ENCODE measurements at regions not wholly inside any gene's neighbourhood (a gene's known extent, or its start where the extent isn't known, plus 50 kb on each side); places are given as distances from the start of the nearest gene placed in this dataset.

DNA sequence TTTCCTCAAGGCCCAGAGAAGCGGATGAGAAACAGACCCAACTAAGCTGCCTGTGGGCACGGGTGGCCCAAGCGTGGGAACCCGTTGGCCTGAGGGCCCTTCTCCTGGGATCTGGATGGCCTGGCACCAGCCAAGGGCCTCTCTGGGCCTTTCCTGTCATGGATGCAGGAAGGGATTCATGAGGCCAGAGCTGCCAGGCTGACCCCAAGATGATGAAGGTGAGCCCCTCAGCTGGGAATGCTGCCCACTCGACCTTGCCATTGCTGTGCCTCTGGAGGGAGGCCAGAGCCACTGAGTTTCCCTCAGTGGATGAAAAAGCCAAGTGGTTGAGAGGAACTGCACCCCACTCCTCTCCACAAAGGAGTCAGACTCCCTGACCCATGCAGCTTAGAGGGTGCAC lies 171.2 kb downstream of the VEGFA start (continued):
- TF ChIP-seq ZNF670 (CRISPR knock-in tag; IDR thresholded peaks at IDR 0.05; ENCODE audit: borderline replicate concordance), result no peak

DNA sequence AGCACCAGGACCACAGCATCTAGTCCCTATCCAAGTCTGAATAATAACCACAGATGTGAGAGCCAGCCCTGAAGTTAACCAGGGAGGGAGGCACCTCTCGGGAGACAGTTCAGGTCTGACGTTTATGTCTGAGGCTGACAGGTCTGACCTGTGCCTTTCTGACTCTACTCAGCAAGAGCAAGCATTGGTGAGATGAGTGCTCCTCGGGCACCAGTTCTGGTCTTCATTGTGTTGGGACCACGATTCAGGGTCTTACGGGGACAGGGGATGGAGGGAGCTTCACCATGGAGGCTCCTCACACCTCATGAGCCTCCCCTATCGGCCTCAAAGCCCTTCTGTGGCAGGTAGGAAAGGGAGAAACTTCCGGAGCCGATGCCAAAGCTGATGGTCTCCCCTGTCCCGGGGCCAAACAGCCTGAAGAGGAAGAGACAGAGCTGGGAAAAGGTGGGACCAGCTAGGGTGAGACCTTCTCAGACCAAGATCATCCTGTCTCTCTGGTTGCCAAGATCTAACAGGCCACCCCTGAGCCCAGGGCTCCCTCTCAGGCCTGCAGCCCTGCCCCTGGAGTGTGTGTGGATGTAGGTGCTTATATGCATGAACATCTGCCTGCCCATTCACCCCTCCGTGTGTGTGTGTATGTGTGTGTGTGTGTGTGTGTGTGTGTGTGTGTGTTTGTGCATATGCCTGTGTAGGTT lies 170.5 kb downstream of the VEGFA start:
- no TSS peak for BruUV-seq (replicated peaks)
- Histone ChIP-seq H3K9ac (ENCODE audit: insufficient read depth, low read depth, low read length) (no peak overlapping the region), H3K4me2 (ENCODE audit: low read depth, low read length) (no peak overlapping the region), H3K9me3 (ENCODE audit: low read length) (no peaks in the 10 kb centered on the region; the same call in 1 of the 2 replicates), H4K20me1 (ENCODE audit: insufficient read depth, low read length) (no peaks in the 10 kb centered on the region), H2AFZ (ENCODE audit: low read length) (no peak overlapping the region), H3K4me1 (ENCODE audit: insufficient read depth, low read length) (peaks cover 27% of the 10 kb centered on the region), H3K79me2 (ENCODE audit: insufficient read depth, low read length) (no peaks in the 10 kb centered on the region), H3K4me3 (replicated peaks in 1 of 3; ENCODE audit: insufficient read depth in 1 of 3, low read depth in 2 of 3, low read length in 3 of 3) (no peak overlapping the region), H3K36me3 (replicated peaks in 1 of 2; ENCODE audit: control insufficient read depth in 1 of 2, insufficient read depth in 2 of 2, low read length in 2 of 2) (no peaks in the 10 kb centered on the region), H3K27me3 (ENCODE audit: control insufficient read depth in 1 of 2, insufficient read depth in 2 of 2, low read length in 2 of 2) (peaks cover 18 to 60% of the 10 kb centered on the region in 2 experiments), H3K27ac (ENCODE audit: extremely low read length, insufficient read depth, low read length) (no peak overlapping the region)
- TF ChIP-seq, protein P1, sequence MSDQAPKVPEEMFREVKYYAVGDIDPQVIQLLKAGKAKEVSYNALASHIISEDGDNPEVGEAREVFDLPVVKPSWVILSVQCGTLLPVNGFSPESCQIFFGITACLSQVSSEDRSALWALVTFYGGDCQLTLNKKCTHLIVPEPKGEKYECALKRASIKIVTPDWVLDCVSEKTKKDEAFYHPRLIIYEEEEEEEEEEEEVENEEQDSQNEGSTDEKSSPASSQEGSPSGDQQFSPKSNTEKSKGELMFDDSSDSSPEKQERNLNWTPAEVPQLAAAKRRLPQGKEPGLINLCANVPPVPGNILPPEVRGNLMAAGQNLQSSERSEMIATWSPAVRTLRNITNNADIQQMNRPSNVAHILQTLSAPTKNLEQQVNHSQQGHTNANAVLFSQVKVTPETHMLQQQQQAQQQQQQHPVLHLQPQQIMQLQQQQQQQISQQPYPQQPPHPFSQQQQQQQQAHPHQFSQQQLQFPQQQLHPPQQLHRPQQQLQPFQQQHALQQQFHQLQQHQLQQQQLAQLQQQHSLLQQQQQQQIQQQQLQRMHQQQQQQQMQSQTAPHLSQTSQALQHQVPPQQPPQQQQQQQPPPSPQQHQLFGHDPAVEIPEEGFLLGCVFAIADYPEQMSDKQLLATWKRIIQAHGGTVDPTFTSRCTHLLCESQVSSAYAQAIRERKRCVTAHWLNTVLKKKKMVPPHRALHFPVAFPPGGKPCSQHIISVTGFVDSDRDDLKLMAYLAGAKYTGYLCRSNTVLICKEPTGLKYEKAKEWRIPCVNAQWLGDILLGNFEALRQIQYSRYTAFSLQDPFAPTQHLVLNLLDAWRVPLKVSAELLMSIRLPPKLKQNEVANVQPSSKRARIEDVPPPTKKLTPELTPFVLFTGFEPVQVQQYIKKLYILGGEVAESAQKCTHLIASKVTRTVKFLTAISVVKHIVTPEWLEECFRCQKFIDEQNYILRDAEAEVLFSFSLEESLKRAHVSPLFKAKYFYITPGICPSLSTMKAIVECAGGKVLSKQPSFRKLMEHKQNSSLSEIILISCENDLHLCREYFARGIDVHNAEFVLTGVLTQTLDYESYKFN (CRISPR knock-in tag; conservative IDR thresholded peaks at IDR 0.05), result no peak
- TF ChIP-seq HOXD1 (CRISPR knock-in tag; IDR thresholded peaks at IDR 0.05), result no peak
- TF ChIP-seq RXRA (CRISPR knock-in tag; IDR thresholded peaks at IDR 0.05), result peak; percentile 28; the same call in 1 of the 2 replicates
- no peak for TF ChIP-seq KLF12 (CRISPR knock-in tag; IDR thresholded peaks at IDR 0.05; ENCODE audit: borderline replicate concordance)
- TF ChIP-seq MED1 (CRISPR knock-in tag; IDR thresholded peaks at IDR 0.05), result no peak
- TF ChIP-seq, protein P2, sequence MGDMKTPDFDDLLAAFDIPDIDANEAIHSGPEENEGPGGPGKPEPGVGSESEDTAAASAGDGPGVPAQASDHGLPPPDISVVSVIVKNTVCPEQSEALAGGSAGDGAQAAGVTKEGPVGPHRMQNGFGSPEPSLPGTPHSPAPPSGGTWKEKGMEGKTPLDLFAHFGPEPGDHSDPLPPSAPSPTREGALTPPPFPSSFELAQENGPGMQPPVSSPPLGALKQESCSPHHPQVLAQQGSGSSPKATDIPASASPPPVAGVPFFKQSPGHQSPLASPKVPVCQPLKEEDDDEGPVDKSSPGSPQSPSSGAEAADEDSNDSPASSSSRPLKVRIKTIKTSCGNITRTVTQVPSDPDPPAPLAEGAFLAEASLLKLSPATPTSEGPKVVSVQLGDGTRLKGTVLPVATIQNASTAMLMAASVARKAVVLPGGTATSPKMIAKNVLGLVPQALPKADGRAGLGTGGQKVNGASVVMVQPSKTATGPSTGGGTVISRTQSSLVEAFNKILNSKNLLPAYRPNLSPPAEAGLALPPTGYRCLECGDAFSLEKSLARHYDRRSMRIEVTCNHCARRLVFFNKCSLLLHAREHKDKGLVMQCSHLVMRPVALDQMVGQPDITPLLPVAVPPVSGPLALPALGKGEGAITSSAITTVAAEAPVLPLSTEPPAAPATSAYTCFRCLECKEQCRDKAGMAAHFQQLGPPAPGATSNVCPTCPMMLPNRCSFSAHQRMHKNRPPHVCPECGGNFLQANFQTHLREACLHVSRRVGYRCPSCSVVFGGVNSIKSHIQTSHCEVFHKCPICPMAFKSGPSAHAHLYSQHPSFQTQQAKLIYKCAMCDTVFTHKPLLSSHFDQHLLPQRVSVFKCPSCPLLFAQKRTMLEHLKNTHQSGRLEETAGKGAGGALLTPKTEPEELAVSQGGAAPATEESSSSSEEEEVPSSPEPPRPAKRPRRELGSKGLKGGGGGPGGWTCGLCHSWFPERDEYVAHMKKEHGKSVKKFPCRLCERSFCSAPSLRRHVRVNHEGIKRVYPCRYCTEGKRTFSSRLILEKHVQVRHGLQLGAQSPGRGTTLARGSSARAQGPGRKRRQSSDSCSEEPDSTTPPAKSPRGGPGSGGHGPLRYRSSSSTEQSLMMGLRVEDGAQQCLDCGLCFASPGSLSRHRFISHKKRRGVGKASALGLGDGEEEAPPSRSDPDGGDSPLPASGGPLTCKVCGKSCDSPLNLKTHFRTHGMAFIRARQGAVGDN (CRISPR knock-in tag; IDR thresholded peaks at IDR 0.05), result peak; percentile 20; the same call in 1 of the 2 replicates
- no peak for TF ChIP-seq SMAD3 (CRISPR knock-in tag; IDR thresholded peaks at IDR 0.05)
- no peak for TF ChIP-seq ZFP82 (CRISPR knock-in tag; IDR thresholded peaks at IDR 0.05; ENCODE audit: borderline replicate concordance)
- WGBS (ENCODE audit: low lambda C conversion rate), result 44% methylated on average over 9 of the region's 10 CpGs
- in situ Hi-C loops (cut with HindIII; ENCODE audit: extremely low pct_ligation_motif_present, low pct_unique_long_range_greater_than_20kb) (no loop called here), intact Hi-C loops (cut with micrococcal nuclease; ENCODE audit: unreplicated experiment) (no loop called here)
- CTCF ChIA-PET (ENCODE audit: low intra/inter-chr PET ratio, low total read pairs), result no interaction called here
- FAIRE-seq, result no peak
- ATAC-seq, result no peak
- DNase-seq (ENCODE audit: low spot score), result no peak
- POLR2A ChIA-PET, result interaction anchor here (2.1 kb wide), 1 partner anchor 14 kb away, joined by 6 read pairs; no protein-coding TSS in a partner anchor
